CD4-positive, alpha-beta T cell (primary cell): ENCODE measurements at regions not wholly inside any gene's neighbourhood (a gene's known extent, or its start where the extent isn't known, plus 50 kb on each side); places are given as distances from the start of the nearest gene placed in this dataset.

ENCODE experiments used
- ATAC-seq: fragments of 200-7000 bp; cut with Tn5 transposase; one replicate; pipeline ENCODE4 v1.10.0; 2022; ENCODE audit warnings: mild to moderate bottlenecking; ENCODE audit not compliant: poor library complexity
- CTCF ChIA-PET: fragments of 350-600 bp; sonication (Branson Sonifier 250); formaldehyde crosslinking; loops from one replicate; lab custom pipeline; 2021; ENCODE audit warnings: antibody characterized with exemption, inconsistent platforms; lab: Charles Lee
- POLR2A ChIA-PET: fragments of 350-600 bp; sonication (Branson Sonifier 250); formaldehyde crosslinking; loops from one replicate; lab custom pipeline; 2021; ENCODE audit warnings: antibody characterized with exemption, inconsistent platforms; lab: Charles Lee
- DNase-seq, 14 experiments: peaks; one replicate each; pipeline ENCODE4 v3.0.0-alpha.2; 2013 to 2020; ENCODE audit warnings: mixed read lengths in 2 of 14
- H3K27ac ChIP-seq, 2 donors: one replicate each; pipeline versions ENCODE4 v1.5.1 to v1.7.0; 2013; ENCODE audit warnings: low read length in 2 of 2, low read depth in 1 of 2, mild to moderate bottlenecking in 1 of 2
- H3K27me3 ChIP-seq, 2 experiments: 1 replicate in 1 of 2; 2 replicates in 1 of 2; pipeline versions ENCODE4 v1.6.1 to v1.7.0; 2013; ENCODE audit warnings: low read length in 2 of 2, control low read depth in 1 of 2, mild to moderate bottlenecking in 1 of 2, moderate library complexity in 1 of 2; ENCODE audit not compliant: insufficient read depth in 2 of 2, control insufficient read depth in 1 of 2
- H3K36me3 ChIP-seq: one replicate; pipeline ENCODE4 v1.6.1; 2013; ENCODE audit warnings: low read length, control low read depth; ENCODE audit not compliant: insufficient read depth
- H3K4me1 ChIP-seq: one replicate; pipeline ENCODE4 v1.6.1; 2013; ENCODE audit warnings: low read length, control low read depth; ENCODE audit not compliant: insufficient read depth
- H3K4me3 ChIP-seq: one replicate; pipeline ENCODE4 v1.5.1; 2013; ENCODE audit warnings: mild to moderate bottlenecking, low read length, moderate library complexity
- H3K9me3 ChIP-seq, 2 experiments: 1 replicate in 1 of 2; 2 replicates in 1 of 2; pipeline versions ENCODE4 v1.6.1 to v1.7.0; 2013; ENCODE audit warnings: low read length in 2 of 2, mild to moderate bottlenecking in 2 of 2, control low read depth in 1 of 2, moderate library complexity in 1 of 2; ENCODE audit not compliant: control insufficient read depth in 1 of 2, insufficient read depth in 1 of 2
- H3K27ac Mint-ChIP-seq: one replicate; pipeline ENCODE4 v1.8.0; 2020; ENCODE audit warnings: mixed read lengths
- H3K27me3 Mint-ChIP-seq: one replicate; pipeline ENCODE4 v1.8.0; 2021; ENCODE audit warnings: mixed read lengths
- H3K36me3 Mint-ChIP-seq: one replicate; pipeline ENCODE4 v1.8.0; 2021; ENCODE audit warnings: low read depth, mixed read lengths
- H3K4me1 Mint-ChIP-seq: one replicate; pipeline ENCODE4 v1.8.0; 2021; ENCODE audit warnings: low read depth, mixed read lengths
- H3K4me3 Mint-ChIP-seq: one replicate; pipeline ENCODE4 v1.8.0; 2020; ENCODE audit warnings: mild to moderate bottlenecking, mixed read lengths
- H3K9me3 Mint-ChIP-seq: one replicate; pipeline ENCODE4 v1.8.0; 2020; ENCODE audit warnings: mixed read lengths
- intact Hi-C, 2 experiments: fragments of 100-400 bp; cut with DNase I in 1 of 2; cut with micrococcal nuclease in 1 of 2; formaldehyde crosslinking; loops; one replicate each; pipeline versions ENCODE4 v1.15.1 to v1.9.0; 2023 to 2025; cut with DNase I, micrococcal nuclease
- TF ChIP-seq, protein P1 (sequence below): fragments of 200-600 bp; IDR thresholded peaks from one replicate; pipeline ENCODE4 v1.8.0; 2022; ENCODE audit warnings: antibody characterized with exemption, mild to moderate bottlenecking

DNA sequence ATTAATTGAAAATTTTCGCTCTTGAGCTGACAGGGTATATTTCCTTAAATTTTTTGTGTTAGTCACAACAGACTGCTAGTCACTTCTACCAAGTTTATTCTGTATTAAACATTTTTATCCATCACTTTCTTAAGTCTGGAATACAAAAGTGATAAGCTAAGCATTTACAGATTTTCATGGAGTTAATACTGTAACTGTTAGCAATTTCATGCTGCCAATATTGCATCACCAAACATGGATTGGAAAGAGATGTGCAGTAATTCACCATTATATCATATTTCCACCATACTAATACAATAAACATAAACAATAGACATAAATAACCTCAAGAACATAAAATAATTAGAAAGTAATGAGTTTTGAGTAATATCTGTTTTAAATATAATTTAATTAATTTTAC, 854.0 kb upstream of the CITED2 start:
- no peak for ATAC-seq
- H3K4me1 Mint-ChIP-seq: no peaks in the 10 kb centered on the region
- H3K27me3 Mint-ChIP-seq: peaks cover 4% of the 10 kb centered on the region
- Histone ChIP-seq H3K4me3 (no peak overlapping the region), H3K4me1 (no peaks in the 10 kb centered on the region), H3K36me3 (no peaks in the 10 kb centered on the region), H3K27ac (no peak overlapping the region), H3K27me3 (no peaks in the 10 kb centered on the region), H3K9me3 (peaks cover 0 to 6% of the 10 kb centered on the region in 2 experiments)
- ChIA-PET CTCF (no interaction called here), POLR2A (no interaction called here)
- peaks cover 8% of the 10 kb centered on the region for H3K9me3 Mint-ChIP-seq
- intact Hi-C loops: no loop called here
- H3K27ac Mint-ChIP-seq: no peak overlapping the region
- TF ChIP-seq, protein P1, sequence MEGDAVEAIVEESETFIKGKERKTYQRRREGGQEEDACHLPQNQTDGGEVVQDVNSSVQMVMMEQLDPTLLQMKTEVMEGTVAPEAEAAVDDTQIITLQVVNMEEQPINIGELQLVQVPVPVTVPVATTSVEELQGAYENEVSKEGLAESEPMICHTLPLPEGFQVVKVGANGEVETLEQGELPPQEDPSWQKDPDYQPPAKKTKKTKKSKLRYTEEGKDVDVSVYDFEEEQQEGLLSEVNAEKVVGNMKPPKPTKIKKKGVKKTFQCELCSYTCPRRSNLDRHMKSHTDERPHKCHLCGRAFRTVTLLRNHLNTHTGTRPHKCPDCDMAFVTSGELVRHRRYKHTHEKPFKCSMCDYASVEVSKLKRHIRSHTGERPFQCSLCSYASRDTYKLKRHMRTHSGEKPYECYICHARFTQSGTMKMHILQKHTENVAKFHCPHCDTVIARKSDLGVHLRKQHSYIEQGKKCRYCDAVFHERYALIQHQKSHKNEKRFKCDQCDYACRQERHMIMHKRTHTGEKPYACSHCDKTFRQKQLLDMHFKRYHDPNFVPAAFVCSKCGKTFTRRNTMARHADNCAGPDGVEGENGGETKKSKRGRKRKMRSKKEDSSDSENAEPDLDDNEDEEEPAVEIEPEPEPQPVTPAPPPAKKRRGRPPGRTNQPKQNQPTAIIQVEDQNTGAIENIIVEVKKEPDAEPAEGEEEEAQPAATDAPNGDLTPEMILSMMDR: no peak
- H3K36me3 Mint-ChIP-seq: no peaks in the 10 kb centered on the region
- no peak overlapping the region for H3K4me3 Mint-ChIP-seq
- DNase-seq: no peak

DNA sequence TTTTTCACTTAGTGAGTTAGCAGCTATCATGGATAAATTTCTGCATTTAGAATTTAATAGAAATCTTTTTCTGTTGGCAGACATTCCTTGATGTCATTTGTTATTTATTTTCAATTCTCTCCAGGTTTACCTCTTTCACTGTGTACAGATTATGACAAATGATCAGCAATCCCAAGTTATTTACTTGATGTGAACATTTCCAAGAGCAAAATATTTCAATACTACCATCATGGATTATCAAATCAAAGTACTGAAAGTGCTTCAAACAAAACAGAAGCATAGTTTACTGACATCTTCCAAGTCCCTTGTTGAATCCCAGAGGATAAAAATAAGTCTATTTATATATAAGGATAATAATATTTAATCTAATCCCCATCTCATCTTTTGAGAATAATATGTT, 852.2 kb upstream of the CITED2 start:
- Mint-ChIP-seq H3K36me3 (no peaks in the 10 kb centered on the region), H3K27me3 (peaks cover 4% of the 10 kb centered on the region), H3K4me3 (no peak overlapping the region), H3K9me3 (peaks cover 5% of the 10 kb centered on the region), H3K4me1 (no peaks in the 10 kb centered on the region), H3K27ac (no peak overlapping the region)
- Histone ChIP-seq H3K9me3 (peaks cover 0 to 6% of the 10 kb centered on the region in 2 experiments), H3K36me3 (no peaks in the 10 kb centered on the region), H3K27ac (no peak overlapping the region), H3K27me3 (no peaks in the 10 kb centered on the region), H3K4me1 (no peaks in the 10 kb centered on the region), H3K4me3 (no peak overlapping the region)
- ChIA-PET POLR2A (no interaction called here), CTCF (no interaction called here)
- TF ChIP-seq, protein P1: no peak
- intact Hi-C loops: no loop called here
- ATAC-seq (no peak), DNase-seq (no peak)

DNA sequence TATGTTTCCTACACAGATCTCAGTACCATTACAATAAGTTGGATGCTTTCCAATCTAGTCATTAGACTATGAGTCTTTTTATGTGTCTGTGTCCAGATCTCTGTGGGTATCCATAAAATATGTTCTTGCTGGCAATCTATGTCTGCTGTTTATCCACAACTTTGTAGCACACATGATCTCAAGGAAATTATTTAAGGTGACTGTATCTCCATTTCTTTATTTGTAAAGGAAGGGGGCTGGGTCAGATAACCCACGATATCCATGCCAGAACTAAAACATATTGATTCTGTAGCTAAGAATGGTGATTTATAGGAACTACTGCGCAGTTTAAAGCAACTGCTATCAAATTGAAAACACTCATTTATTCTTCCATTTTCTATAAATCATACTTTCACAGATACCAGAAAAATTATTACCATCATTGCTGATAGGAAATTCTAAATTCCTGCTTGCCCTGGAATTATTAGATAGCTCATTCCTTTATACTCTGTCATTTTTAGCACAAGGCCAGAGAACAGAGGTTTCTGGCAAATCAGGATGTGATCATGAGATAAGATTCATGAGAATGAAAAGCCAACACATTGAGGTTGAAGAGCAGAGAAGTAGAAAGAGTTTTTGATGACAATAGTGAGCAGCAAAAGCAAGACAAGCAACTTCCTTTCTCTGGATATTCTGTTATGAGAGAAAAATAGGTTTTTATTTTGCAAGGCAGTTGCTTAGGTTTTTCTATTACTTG, 851.4 kb upstream of the CITED2 start:
- POLR2A ChIA-PET: no interaction called here
- Mint-ChIP-seq H3K9me3 (peaks cover 3% of the 10 kb centered on the region), H3K36me3 (no peaks in the 10 kb centered on the region), H3K4me1 (no peaks in the 10 kb centered on the region), H3K4me3 (no peak overlapping the region), H3K27ac (no peak overlapping the region), H3K27me3 (peaks cover 4% of the 10 kb centered on the region)
- no peak overlapping the region for H3K4me3 ChIP-seq
- DNase-seq: no peak
- H3K27ac ChIP-seq: no peak overlapping the region
- CTCF ChIA-PET: no interaction called here
- no peaks in the 10 kb centered on the region for H3K4me1 ChIP-seq
- peaks cover 0 to 6% of the 10 kb centered on the region in 2 experiments for H3K9me3 ChIP-seq
- TF ChIP-seq, protein P1: no peak
- intact Hi-C loops: no loop called here
- H3K36me3 ChIP-seq: no peaks in the 10 kb centered on the region
- ATAC-seq: no peak
- H3K27me3 ChIP-seq: no peaks in the 10 kb centered on the region
